ENCODE measurements at regions not wholly inside any gene's neighbourhood (a gene's known extent, or its start where the extent isn't known, plus 50 kb on each side); places are given as distances from the start of the nearest gene placed in this dataset.

DNA sequence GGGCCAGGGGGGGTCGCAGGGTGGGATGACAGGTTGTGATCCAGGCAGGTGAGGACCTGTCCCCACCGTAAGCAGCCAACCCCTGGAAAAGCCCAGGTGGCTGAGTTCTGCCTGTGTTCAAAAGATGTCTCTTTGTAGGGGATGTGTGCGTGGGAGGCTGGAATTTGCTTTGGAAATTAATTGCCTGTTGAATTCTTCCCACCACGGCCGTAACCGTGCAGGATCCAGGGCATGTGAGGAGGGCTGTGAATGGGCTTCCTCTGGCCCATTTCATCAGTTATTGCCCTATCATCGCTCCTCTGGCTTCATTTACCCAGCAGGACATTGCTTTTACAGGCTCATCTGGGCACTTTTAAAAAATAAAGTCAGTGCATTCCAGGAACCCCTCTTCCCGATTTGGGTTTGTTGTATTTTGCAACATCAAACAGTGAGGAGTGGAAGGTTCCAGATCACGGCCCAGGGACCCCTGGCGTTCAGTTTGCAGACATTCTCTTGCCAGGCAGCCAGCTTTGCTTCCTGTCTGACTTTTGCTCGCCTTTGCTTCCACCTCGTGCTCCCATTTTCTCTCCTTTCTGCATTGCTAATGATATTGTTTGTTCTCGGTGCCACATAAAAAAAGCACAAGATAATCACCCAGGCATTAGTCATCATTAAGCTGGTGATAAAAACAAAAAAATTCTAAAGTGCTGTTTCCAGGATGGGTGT lies 1306.6 kb downstream of the BRD1 start:
- Mint-ChIP-seq H3K27me3 (ENCODE audit: insufficient read depth) (peaks cover 2% of the 10 kb centered on the region; the same call in 1 of the 2 replicates), H3K4me3 (no peak overlapping the region), H3K27ac (no peak overlapping the region), H3K9me3 (peaks cover 55% of the 10 kb centered on the region), H3K4me1 (ENCODE audit: low read depth) (no peaks in the 10 kb centered on the region), H3K36me3 (ENCODE audit: low read depth) (peaks cover 4% of the 10 kb centered on the region; the same call in 1 of the 2 replicates)
- DNase-seq, result no peak
- TF ChIP-seq, protein P1, sequence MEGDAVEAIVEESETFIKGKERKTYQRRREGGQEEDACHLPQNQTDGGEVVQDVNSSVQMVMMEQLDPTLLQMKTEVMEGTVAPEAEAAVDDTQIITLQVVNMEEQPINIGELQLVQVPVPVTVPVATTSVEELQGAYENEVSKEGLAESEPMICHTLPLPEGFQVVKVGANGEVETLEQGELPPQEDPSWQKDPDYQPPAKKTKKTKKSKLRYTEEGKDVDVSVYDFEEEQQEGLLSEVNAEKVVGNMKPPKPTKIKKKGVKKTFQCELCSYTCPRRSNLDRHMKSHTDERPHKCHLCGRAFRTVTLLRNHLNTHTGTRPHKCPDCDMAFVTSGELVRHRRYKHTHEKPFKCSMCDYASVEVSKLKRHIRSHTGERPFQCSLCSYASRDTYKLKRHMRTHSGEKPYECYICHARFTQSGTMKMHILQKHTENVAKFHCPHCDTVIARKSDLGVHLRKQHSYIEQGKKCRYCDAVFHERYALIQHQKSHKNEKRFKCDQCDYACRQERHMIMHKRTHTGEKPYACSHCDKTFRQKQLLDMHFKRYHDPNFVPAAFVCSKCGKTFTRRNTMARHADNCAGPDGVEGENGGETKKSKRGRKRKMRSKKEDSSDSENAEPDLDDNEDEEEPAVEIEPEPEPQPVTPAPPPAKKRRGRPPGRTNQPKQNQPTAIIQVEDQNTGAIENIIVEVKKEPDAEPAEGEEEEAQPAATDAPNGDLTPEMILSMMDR (IDR thresholded peaks at IDR 0.05), result no peak

DNA sequence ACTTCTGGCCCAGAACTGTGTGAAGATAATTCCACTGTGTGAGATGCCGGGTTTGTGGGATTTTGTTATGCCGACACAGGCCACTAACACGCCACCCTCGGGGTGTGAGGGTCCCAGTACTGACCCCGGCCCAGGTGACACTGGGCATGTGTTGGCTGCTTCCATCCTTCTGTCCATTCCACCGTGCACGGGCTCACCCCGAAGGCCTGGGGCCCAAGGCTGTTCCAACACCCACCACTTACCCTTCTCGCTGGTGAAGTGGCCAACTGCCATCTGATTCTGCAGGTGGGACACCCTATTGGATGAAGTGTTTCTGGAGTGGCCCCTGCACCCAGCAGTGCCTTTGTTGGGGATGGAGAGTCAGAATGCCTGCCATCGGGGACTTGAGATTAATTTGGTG lies 1307.5 kb downstream of the BRD1 start:
- Mint-ChIP-seq H3K9me3 (peaks cover 50% of the 10 kb centered on the region), H3K4me1 (ENCODE audit: low read depth) (no peaks in the 10 kb centered on the region), H3K36me3 (ENCODE audit: low read depth) (no peaks in the 10 kb centered on the region), H3K4me3 (no peak overlapping the region), H3K27ac (no peak overlapping the region), H3K27me3 (ENCODE audit: insufficient read depth) (peaks cover 2% of the 10 kb centered on the region; the same call in 1 of the 2 replicates)
- TF ChIP-seq, protein P1 (IDR thresholded peaks at IDR 0.05), result no peak
- no peak for DNase-seq

DNA sequence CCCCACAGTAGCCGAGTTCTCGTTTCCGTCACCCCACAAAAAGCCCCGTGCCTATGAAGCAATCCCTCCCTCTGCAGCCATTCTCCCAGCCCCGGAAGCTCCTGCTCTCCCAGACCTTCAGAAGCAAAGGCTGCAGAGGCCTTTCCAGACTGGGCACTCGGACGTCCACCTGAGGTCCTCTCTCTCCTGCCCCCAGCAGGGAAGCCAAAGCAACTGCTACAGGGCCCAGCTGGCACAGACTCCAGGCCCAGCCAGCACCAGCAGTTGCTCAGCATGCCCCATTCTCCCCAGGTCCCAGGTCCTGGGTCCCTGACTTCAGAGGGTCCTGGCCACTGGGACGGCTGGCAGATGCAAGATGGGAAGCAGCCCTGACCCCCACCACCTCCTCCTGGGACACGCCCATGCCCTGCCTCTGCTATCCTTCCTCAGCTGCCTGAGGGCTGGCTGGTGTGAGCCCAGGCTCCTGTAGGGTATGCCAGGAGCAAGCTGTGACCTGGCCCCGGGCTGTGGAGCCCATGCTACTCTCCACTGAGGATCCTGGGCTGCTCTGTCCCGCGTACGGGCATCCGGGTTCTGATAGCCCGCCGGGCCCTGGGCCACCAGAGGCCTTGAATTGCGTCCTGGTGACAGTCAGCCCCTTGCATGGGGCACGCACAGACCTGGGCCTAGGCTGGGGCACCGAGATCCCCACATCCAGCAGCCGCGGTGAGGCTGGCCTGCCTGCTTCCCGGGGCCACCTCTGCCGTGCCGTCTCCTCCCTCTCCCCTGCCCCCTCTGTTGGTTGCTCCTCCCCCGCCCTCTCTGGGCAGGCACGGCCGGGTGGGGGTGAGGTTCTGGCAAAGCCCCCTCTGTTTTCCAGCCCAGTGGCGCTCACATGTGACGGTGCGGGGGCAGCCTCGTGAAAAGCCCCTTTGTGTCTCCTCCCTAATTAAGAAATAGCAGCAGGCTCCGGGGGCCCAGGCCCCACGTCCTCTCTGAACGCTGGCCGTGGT lies 1310.3 kb downstream of the BRD1 start:
- H3K4me1 Mint-ChIP-seq (ENCODE audit: low read depth), result no peaks in the 10 kb centered on the region
- H3K27ac Mint-ChIP-seq, result no peak overlapping the region
- no peak overlapping the region for H3K4me3 Mint-ChIP-seq
- no peaks in the 10 kb centered on the region for H3K36me3 Mint-ChIP-seq (ENCODE audit: low read depth)
- H3K9me3 Mint-ChIP-seq, result peaks cover 52% of the 10 kb centered on the region
- DNase-seq, result no peak
- H3K27me3 Mint-ChIP-seq (ENCODE audit: insufficient read depth), result peaks cover 2% of the 10 kb centered on the region; the same call in 1 of the 2 replicates
- TF ChIP-seq, protein P1 (IDR thresholded peaks at IDR 0.05), result no peak

DNA sequence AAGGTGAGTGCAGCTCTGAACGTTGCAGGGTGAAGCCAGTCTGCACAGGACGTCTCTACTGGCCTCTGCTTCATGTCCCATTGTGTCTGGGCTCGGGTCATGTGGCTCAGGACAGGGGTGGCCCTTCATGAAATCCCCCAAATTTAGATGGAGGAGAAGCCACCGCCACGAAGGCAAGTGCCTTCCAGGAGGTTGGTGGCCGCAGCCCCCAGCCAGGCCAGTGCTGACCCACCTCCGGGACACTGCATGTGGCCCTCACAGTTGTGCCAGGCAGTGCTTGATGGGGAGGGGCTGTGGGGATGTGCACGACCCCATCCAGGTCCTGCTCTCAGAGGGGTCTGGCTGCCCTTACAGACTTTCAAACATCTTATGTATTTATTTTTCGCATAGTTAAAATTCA lies 1311.1 kb downstream of the BRD1 start:
- H3K4me3 Mint-ChIP-seq, result no peak overlapping the region
- no peaks in the 10 kb centered on the region for H3K36me3 Mint-ChIP-seq (ENCODE audit: low read depth)
- H3K4me1 Mint-ChIP-seq (ENCODE audit: low read depth), result no peaks in the 10 kb centered on the region
- no peak overlapping the region for H3K27ac Mint-ChIP-seq
- H3K27me3 Mint-ChIP-seq (ENCODE audit: insufficient read depth), result peaks cover under 1% of the 10 kb centered on the region; the same call in 1 of the 2 replicates
- no peak for DNase-seq
- TF ChIP-seq, protein P1 (IDR thresholded peaks at IDR 0.05), result no peak
- H3K9me3 Mint-ChIP-seq, result peaks cover 53% of the 10 kb centered on the region

DNA sequence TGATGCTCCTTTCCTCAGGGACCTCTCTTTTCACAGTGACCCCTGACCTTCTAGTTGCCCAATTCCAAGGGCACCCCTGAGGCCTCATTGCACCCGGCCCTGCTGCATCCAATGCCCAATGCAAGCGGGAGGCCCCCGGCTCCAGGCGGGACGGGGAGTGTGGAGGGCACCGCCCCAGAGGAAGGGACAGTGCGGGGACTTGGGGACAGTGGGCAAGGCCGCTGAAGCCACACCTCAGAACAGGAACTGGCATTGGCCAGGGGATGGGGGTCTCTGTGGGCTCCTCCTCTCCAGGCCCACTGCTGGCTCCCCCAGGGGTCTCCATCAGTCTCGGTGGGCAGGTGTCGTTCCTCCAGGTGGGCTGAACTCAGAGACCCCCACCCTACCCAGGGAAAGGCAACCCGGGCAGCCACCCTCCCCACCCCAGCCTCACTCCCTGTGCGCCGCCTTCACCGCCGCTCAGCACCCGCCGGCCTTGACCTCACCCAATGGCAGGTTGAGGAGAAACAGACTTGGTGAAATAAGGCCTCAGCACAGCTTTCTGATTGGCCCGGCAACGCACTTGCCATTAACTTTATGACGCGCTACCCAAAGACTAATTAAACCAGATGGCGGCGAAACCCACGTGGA lies 1312.0 kb downstream of the BRD1 start:
- H3K27ac Mint-ChIP-seq, result no peak overlapping the region
- DNase-seq, result no peak
- no peak overlapping the region for H3K4me3 Mint-ChIP-seq
- no peaks in the 10 kb centered on the region for H3K27me3 Mint-ChIP-seq (ENCODE audit: insufficient read depth)
- TF ChIP-seq, protein P1 (IDR thresholded peaks at IDR 0.05), result no peak
- H3K9me3 Mint-ChIP-seq, result peaks cover 45% of the 10 kb centered on the region
- no peaks in the 10 kb centered on the region for H3K36me3 Mint-ChIP-seq (ENCODE audit: low read depth)
- no peaks in the 10 kb centered on the region for H3K4me1 Mint-ChIP-seq (ENCODE audit: low read depth)
